Fibroblast of skin of abdomen (primary cell): ENCODE measurements at regions not wholly inside any gene's neighbourhood (a gene's known extent, or its start where the extent isn't known, plus 50 kb on each side); places are given as distances from the start of the nearest gene placed in this dataset.
"Not testable (repeated sequence)": the region's sequence is repeated elsewhere in the genome, so short reads cannot be mapped to it uniquely, and the experiment has no call there.

Experiments
- DNase-seq: peaks from one replicate; pipeline ENCODE4 v3.0.0-alpha.2; 2013

- DNase-seq, result no peak
Observed at GRCh38 chr2:129793431-129793902, 186.0 kb upstream of the RAB6C start.

GRCh38 chr2:129794116-129794515 lies 185.3 kb upstream of the RAB6C start:
- no peak for DNase-seq

GRCh38 chr2:129794540-129794939 lies 184.9 kb upstream of the RAB6C start:
- no peak for DNase-seq

- no peak for DNase-seq
Observed at GRCh38 chr2:129796225-129796624, 183.2 kb upstream of the RAB6C start.

GRCh38 chr2:129796801-129797488 lies 182.5 kb upstream of the RAB6C start:
- no peak for DNase-seq

- DNase-seq, result no peak
Observed at GRCh38 chr2:129797489-129798300, 181.8 kb upstream of the RAB6C start.

GRCh38 chr2:129798301-129798581 lies 181.2 kb upstream of the RAB6C start:
- no peak for DNase-seq

GRCh38 chr2:129798626-129799025 lies 180.8 kb upstream of the RAB6C start:
- DNase-seq, result no peak

DNA sequence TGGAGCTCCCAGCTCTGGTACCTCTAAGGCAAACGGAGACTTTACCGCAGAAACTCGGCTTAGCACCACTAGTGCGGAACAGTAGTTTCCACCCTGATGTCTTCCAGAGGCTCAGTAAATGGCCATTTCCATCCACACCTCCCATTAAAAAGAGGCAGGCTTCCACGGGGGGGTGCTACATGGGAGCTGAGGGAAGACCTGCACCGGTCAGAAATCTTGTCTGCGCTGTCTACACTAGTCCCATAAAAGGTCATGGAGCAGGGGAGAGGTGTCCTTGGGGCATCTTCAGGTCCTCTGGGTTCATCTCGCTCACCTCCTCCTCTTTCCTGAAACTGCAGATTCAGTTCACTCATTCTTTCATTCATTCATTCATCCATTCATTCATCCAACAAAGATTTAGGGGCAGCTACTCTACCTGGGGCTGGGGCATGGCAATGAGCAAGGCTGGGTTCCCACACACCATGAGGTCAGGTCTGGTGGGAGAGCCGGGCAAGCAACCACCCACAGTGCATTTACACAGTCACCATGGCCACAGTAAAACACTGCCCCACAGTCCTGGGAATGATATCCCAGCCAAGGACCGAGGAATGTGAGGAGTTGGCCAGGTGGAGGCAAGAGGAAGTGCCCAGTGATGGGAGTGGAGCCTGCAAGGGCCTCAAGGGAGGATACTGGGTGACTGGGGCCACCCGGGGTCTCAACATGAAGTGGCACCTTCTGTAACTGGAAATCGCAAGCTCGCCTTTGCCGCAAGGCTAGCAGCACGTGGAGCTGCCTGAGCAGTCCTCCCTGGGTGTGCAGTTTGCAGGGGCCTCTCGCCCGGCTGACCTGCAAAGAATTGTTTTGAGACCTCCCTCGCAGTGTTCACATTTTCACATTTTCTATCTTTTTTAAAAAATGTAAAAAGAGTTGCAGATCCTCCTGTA lies 180.2 kb upstream of the RAB6C start:
- DNase-seq, result no peak

DNA sequence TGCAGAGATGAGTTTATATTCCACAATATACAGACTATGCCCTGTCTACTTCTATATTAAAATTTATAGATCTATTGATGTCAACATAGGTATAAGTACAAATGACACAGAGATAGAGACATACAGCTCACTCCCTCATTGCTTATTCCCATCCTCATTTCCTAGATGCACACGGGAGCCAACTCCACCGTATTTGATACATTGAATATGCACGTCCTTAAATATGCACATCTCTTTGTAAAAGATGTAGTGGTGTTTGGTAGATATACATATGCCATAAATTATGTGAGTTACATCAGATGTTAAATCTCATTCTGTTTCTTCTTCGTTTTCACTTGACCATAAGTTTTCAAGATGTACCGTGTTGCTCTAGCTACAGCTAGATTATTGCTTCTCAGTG lies 179.2 kb upstream of the RAB6C start:
- no peak for DNase-seq

DNA sequence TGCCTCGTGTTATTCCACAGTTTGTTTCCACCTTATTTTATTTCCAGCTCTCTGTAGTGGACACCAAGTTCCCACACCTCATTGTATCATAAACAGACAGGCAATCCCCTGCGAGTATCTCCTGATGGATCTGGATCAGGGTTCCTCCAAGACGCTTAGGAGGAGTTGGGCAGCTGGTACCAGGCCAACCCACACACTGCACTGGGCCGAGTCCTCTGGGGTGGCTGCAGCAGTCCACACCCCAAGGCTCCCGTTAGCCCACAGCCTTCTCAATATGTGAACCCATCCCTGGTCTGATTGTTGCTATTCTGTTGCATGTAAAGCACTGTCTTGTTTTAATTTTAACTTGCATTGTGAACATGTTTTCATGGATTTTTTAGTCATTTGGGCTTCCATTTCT lies 178.8 kb upstream of the RAB6C start:
- no peak for DNase-seq

- DNase-seq, result peak; percentile 89
Observed at GRCh38 chr2:129801575-129801974, 177.9 kb upstream of the RAB6C start.

DNA sequence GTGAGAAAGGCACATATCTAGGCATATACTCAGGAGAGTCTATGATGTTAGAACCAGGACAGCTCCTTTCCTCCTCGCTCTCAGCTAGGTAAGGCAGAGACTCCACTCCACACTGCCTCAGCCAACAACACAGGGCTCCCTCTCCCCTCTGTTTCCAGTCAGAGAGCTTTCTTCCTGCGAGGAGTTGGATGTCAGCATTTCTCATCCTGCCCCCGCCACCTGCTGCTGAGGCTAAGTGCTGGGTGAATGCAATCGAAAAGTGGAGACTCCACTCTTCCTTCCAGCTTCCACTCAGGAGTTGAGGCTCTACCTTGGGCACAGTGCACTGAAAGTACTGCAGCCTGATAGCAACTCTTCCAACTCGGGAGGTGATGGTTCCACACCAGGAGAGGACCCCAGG lies 177.2 kb upstream of the RAB6C start:
- no peak for DNase-seq

DNA sequence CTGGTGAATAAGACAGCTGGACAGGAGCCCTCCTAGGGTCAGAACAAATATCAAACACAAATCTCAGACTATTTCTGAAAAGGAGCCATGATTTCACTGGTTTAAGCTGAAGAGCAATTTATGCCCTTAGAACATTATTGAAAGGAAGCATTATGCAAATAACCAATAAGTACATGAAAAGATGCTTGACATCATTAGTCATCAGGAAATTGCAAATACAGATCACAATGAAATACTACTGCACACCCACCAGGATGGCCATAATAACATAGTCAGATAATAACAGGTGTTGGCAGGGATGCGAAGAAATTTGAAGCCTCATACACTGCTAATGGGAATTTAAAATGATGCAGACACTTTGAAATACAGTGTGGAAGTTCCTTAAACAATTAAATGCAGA lies 176.4 kb upstream of the RAB6C start:
- peak; percentile 73 for DNase-seq

DNA sequence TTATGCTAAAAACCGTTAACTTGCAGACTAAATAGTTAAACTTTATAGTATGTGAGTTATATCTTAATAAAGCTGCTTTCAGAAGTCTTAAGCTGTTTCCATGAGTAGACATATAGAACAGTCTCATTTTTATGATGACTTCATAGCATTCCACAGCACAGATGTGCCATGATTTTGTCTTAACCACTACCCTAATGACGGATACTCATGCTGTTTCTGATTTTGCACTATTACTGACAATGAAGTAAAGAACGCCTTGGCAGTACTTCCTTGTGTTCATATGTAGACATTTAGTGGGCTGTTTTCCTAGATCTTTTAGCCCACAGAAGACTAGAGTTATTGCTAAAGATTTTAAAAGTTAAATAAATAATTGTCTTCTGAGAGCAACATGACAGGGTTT lies 175.6 kb upstream of the RAB6C start:
- DNase-seq, result peak; percentile 67

GRCh38 chr2:129805899-129806298 lies 173.6 kb upstream of the RAB6C start:
- no peak for DNase-seq

DNA sequence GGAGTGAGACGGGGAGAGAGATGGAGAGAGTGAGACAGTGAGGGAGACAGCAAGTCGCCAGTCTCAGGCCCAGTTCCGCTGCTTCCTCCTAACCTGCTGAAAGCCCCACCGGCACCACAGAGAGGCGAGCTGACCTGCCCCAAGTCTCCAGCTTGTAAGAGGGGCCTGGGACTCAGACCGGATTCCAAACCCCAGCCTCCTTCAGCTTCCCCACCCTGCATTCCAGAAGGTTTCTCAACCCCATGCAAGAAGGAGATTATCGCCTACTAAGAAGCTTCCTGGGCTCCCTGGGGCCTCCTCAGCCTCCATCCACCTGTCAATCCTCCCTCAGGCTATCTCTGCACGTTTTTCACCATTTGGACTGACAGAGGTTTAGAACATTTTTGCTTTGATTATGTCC lies 173.1 kb upstream of the RAB6C start:
- no peak for DNase-seq

DNA sequence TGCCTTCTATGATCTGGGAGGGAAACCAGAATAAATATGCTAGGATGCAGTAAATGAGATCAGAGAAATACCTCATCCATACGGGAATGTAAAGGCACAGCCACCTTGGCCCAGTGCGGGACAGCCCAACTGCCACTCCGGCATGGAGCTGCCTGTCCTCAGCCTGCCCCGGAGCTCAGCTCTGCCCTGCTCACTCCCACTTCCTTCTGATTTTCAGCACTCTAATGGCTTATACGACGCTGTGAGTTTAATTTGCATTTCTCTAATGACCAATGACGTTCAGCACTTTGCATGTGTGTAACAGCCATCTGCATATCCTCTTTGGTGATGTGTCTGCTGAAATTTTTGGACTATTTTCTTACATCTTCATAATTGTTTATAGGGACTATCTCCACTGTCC lies 172.5 kb upstream of the RAB6C start:
- DNase-seq, result no peak

GRCh38 chr2:129807642-129808338 lies 171.7 kb upstream of the RAB6C start:
- not testable (repeated sequence) for DNase-seq

DNA sequence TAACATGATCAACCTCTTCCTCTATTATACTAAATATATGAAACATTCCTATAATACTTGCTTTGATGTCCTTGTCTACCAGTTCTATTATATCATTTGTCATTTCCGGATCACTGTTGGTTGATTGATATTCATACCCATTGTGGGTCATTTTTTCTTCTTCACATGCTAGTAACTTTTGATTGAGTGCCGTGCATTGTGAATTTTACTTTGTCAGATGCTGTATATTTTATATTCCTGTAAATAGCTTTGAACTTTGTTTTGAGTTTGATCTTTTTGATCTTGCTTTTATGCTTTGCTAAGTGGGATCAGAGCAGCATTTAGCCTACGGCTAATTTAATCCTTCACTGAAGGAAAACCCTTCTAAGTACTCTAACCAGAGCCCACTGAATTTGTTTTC lies 168.9 kb upstream of the RAB6C start:
- no peak for DNase-seq

- DNase-seq, result no peak
Observed at GRCh38 chr2:129812071-129812470, 167.4 kb upstream of the RAB6C start.

GRCh38 chr2:129812654-129813053 lies 166.8 kb upstream of the RAB6C start:
- DNase-seq, result no peak

DNA sequence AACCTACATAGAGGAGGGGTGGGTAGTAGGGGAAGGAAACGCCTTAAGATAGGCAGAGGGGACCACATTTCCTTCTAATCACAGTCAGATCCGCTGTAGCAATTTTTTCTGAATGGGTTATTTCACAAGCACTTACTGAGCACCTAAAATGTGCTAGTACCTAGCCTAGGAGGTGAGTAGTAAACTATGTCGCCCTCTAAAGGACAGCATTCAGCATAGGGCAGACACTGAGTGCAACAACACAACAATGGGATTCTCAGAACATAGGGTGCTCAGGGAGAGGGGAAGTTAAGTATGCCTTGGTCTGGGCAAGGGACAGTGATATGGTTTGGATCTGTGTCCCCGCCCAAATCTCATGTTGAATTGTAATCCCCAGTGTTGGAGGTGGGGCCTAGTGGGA lies 166.1 kb upstream of the RAB6C start:
- DNase-seq, result no peak
